HG03139 (cell line): ENCODE measurements at regions not wholly inside any gene's neighbourhood (a gene's known extent, or its start where the extent isn't known, plus 50 kb on each side); places are given as distances from the start of the nearest gene placed in this dataset.
"Not testable (repeated sequence)": the region's sequence is repeated elsewhere in the genome, so short reads cannot be mapped to it uniquely, and the experiment has no call there.

Experiments
- ATAC-seq: cut with Tn5 transposase; IDR thresholded peaks from one replicate; pipeline ENCODE4 v1.9.1; 2021; ENCODE audit not compliant: unreplicated experiment

DNA sequence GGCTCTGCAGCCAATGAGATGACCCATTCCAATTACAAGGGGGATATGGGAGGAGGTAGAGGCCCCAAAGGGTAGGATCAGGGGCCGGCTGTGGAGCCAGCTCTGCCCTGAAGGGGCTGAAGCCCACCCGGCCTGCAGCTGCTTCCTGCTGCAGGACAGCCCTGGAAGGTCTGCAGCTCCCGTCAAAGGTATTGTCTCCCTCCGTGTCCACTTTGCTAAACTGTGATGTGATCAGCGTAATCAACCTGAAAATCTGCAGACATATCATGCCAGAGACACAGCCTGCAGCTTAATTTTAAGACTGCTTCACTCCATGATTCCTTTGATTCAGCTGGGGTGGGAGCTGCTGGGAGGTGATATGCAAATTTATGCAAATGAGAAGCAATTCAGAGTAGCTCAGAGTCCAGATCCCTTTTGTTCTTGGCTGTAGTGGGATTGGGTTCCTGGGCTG is 90.7 kb downstream of the GADD45G start:
- no peak for ATAC-seq

DNA sequence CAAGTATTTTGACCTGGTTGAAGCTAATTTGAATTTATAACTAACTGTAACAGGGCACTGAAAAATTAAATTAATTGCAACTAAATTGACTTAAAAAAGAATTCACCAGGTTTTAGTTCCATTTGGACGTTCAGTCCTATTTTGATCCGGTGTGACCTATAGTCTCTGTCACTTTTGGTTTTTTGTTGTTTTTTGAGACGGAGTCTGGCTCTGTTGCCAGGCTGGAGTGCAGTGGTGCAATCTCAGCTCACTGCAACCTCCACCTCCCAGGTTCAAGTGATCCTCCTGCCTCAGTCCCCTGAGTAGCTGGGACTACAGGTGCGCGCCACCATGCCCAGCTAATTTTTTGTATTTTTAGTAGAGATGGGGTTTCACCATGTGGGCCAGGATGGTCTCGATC is 91.2 kb downstream of the GADD45G start:
- ATAC-seq = not testable (repeated sequence)

GRCh38 chr9:89696780-89697179 is 92.0 kb downstream of the GADD45G start:
- no peak for ATAC-seq

DNA sequence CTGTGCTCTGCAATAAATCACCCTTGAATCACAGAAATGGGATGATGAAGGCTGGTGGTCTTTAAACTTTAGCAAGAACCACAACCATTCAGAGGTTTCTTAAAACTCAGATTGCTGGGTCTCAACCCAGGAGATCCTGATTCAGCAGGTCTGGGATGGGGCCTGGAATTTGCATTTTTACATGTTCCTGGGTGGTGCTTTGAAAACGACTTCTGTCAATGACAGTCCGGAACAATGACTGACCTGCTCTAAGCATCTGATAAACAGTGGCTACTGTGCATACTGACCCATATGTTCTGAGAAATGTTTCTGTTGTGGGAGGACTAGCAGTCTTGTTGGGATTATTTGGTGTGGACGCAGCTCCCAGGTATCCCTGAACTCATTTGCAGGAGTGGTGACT is 92.7 kb downstream of the GADD45G start:
- no peak for ATAC-seq

- no peak for ATAC-seq
These were observed 93.7 kb downstream of the GADD45G start for GRCh38 chr9:89698411-89699005.

DNA sequence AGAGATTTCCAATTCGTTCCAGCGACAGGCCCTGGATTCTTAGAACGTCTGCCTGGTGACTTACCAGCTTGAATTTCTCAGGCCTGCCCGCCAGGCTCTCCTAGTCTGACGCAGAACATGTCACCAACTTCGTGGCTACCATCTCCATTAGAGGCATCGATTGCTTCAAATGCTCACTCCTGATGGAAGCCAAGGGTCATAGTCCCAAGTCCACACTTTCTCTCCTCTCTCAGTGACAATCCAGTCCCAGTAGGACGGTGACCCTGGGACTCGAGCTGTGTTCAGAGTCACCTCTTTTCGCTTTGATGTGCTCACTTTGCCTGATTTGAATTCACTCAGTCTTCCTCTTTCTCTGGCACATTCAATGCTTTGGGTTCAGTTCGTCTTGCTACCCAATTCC is 94.8 kb downstream of the GADD45G start:
- ATAC-seq = no peak

DNA sequence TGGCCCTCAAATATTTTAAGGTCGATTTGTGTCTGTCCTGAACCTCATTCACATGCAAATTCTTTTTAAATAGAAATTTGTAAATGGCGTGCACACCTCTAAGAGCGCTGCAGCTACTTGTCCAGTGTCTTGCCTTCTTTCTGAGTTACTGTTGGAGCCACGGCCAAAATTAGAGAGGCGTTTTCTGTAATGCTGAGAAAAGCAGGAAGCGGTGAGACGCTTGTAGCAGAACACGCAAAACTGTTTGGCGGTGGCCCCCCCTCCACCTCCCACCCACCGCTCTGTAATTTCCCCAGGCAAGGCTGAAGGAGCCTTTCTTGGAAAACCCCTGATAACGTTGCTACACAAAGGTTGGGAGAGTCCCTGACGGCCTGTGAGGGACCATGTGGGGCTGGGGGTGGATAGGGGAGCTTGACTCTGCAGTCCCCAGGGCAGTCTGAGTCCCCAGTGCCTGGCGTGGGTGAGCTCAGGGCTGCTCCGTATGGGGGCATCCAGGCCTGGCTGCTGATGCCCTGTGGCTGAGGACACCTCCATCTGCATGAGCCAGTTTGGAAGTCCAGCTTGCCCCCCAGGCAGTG is 96.5 kb downstream of the GADD45G start:
- ATAC-seq = no peak

- ATAC-seq = no peak
These were observed 97.6 kb downstream of the GADD45G start for GRCh38 chr9:89702401-89702800.

DNA sequence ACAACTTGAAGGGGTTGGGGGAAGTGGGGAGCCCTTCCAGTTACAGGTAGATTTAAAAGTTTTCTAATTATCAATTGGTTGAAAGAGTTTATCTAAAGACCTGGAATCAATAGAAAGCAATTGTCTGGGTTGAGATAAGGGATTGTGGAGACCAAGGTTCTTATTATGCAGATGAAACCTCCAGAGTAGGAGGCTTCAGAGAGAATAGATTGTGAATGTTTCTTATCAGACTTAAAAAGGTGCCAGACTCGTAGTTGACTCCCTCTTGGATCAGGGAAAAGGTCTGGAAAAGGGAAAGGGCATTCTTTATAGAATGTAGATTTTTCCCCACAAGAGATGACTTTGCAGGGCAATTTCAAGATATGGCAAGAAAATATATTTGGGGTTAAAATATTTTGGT is 100.8 kb downstream of the GADD45G start:
- no peak for ATAC-seq

DNA sequence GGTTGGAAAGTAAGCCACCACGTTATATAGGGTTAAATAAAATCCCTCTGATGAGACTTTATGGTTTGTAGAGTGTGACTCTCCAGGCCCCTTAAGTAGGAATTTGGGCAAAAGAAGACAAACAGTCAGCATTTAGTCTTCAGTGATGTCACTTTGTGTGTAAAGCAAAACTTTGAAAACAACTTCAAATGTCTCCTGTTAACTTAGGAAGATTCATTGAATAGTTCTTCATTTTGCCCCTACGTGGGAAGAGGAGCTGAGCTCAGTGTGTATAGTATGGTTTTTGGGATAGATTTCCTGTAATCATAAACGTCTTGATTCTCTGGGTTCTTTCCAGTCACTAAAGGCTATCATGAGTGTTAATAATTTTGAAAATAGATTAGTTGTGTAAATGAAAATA is 101.3 kb downstream of the GADD45G start:
- no peak for ATAC-seq

- ATAC-seq = no peak
These were observed 101.9 kb downstream of the GADD45G start for GRCh38 chr9:89706731-89707191.

DNA sequence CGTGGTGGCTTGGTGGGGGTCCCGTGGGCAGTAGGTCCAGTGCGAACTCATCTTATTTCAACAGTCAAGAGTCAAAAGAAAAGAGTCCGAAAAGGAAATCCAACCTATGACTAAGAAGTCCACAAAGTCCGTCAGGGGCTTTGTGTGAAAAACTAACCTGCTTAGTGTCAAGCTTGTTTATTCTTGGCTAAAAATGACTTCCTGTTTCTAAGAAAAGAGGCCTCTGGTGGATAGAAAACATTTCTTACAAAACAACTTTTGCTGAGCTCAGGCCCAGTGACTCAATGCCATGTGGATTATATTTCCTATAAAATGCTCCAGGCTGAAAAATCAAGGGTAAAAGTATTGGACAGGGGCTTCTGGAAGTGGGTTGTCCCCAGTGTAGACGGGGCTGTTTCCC is 105.9 kb downstream of the GADD45G start:
- no peak for ATAC-seq

GRCh38 chr9:89711866-89712265 is 107.1 kb downstream of the GADD45G start:
- ATAC-seq = no peak

DNA sequence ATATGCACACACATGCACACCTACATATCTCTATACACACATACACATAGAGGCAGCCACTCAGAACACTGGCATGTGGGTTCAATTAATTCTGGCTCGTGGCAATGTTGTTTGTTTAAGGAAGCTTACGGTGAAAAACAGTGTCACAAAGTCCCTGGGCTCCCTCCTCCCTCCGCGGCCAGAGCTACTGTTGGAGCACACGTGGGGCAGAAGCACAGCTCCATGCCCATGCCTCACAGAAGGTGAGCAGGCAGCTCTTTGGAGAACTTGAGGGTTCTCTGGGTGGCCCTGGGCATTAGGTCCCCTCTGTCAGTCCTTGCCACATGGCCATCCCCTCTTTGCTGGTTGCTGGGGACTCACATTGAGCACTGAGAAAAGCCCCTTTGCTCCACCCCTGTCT is 107.5 kb downstream of the GADD45G start:
- ATAC-seq = no peak

GRCh38 chr9:89714321-89714720 is 109.5 kb downstream of the GADD45G start:
- ATAC-seq = no peak

DNA sequence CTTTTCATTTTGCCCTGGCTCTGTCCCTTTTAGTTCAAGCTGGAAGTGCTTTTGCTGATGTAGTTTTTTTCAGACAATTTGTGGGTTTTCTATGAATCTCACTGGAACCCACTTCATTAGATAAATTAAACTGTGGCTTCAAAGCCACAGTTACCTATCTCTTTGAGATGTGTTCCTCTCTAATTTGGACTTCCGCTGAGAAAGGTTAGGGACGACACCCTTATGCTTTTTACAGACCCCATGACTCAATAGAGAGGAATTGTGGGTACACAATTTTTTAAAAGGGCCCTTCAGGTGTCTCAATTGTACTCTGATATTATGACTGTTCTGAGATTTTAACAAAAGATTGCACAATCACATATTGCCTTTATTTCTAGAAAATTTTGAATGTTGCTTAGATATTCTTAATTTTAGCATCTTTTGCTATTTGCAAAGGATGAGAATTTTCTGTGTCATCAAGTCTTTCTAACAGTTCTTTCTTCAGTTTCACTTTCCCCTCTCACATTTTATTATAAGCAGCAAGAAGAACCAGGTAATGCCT is 110.6 kb downstream of the GADD45G start:
- ATAC-seq = no peak

GRCh38 chr9:89715881-89716280 is 111.1 kb downstream of the GADD45G start:
- ATAC-seq = no peak

DNA sequence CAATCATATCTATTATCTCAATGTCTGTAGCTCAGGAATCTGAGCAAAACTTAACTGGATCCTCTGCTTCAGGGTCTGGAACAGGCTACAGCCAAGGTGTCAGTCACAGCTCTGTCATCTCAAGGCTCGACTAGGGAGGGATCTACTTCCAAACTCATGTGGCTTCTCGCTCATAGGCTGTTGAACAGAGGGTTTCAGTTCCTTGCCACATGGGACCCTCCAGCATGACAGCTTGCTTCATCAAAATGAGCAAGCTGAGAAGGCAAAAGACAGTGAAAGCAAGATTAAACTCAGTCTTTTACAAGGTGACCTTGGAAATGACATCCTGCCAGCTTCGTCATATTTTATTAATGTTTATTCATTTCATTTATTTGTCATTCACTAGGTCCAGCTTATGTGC is 111.7 kb downstream of the GADD45G start:
- no peak for ATAC-seq

DNA sequence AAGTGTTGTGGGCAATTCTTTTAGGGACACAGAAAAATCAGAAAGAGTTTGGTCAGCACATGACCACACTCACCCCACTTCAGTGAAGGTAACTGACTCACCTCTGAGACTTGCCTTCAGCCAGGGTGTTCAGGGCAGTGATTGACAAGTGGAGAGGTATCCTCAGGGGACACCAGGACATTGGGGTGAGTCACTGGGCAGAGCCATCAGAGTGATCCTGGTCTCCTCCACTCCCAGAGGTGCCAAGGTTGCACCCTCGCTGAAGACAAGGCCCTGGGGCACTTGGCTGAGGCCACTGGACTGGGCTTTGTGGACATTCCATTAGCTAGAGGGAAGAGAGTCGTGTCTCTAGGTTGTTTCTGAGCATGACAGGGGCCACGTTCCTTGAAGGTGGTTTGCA is 113.4 kb downstream of the GADD45G start:
- no peak for ATAC-seq

DNA sequence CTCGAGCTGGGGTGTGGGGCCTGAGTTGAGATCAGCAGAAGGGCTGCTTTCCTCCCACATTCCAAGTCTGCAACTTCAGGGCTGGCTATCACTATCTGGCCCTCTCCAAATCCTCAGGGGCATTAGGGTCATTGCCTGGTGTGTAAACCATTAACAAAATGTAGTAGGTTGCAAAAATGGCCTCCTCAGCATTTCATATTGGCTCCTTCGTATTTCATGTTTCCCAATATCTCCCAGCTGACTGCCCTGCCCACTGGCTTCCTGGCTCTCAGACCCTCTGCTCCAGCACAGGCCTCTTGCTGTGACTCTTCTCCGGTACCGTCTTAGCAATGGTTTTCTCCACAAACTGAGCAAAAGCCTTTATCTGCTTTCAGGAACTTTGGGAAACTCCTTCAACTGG is 113.8 kb downstream of the GADD45G start:
- ATAC-seq = no peak

DNA sequence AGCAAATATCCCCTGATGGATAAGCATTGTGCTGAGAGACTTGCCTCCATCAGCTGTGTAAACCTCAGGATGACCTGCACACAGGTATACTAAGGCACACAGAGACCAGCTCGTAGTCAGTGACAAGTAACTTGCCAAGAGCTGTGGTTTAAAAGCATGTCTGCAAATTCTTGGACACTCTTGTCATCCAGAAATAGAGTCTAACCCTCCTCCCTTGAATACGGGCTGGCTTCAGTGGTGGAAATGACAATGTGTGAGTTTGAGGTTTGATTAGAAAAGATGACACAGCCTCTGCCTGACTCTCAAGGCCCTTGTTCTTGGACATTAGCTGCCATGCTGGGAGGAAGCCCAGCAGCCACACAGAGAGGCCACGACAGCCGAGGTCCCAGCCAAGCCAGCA is 114.4 kb downstream of the GADD45G start:
- no peak for ATAC-seq

GRCh38 chr9:89720696-89721175 is 115.9 kb downstream of the GADD45G start:
- no peak for ATAC-seq
